GM12891 (cell line): ENCODE measurements at regions not wholly inside any gene's neighbourhood (a gene's known extent, or its start where the extent isn't known, plus 50 kb on each side); places are given as distances from the start of the nearest gene placed in this dataset.

Experiments
- POLR2AphosphoS5 ChIP-seq: IDR thresholded peaks from 2 replicates; pipeline ENCODE4 v1.6.1; 2011; ENCODE audit warnings: low read depth, low read length, control low read depth
- TAF1 ChIP-seq: IDR thresholded peaks from 2 replicates; pipeline ENCODE4 v1.6.1; 2011; ENCODE audit warnings: low read depth, low read length, control low read depth

DNA sequence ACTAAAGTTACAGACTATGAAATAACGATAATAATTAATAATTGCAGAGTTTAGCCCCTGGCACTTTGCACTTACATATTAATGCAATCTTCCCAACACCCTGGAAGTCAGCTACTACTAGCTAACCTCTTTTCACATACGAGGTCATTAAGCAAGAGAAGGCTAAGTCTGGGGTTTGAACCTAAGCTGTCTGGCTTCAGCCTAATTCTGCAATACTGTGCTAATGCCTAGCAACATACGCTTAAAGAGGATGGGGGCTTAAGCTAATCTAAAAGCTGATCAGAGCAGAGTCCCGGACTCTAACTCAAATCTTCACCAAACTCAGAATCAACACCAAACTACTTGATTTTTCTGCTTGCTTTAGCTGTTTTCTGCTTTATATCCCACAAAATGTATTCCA is 168.7 kb upstream of the GNAI1 start:
- TF ChIP-seq TAF1 (no peak), POLR2AphosphoS5 (no peak)
